ENCODE measurements at regions not wholly inside any gene's neighbourhood (a gene's known extent, or its start where the extent isn't known, plus 50 kb on each side); places are given as distances from the start of the nearest gene placed in this dataset.
A peak's percentile ranks its signal among the peaks of the same experiment; 100 is the strongest.
"Not testable (repeated sequence)": the region's sequence is repeated elsewhere in the genome, so short reads cannot be mapped to it uniquely, and the experiment has no call there.

GRCh38 chr7:76117306-76117991 is 69.5 kb downstream of the MDH2 start:
- DNase-seq; H3K27me3 ChIP-seq; H3K4me1 ChIP-seq; H3K4me3 ChIP-seq; H3K27ac ChIP-seq; H3K36me3 ChIP-seq; H3K9me3 ChIP-seq (replicated peaks): not testable (repeated sequence)

- H3K4me1 ChIP-seq; H3K27ac ChIP-seq; H3K36me3 ChIP-seq; H3K4me3 ChIP-seq; DNase-seq; H3K9me3 ChIP-seq (replicated peaks); H3K27me3 ChIP-seq: not testable (repeated sequence)
These were observed 70.5 kb downstream of the MDH2 start for GRCh38 chr7:76118253-76119036.

GRCh38 chr7:76121044-76121443 is 73.1 kb downstream of the MDH2 start:
- no peaks in the 10 kb centered on the region for H3K27me3 ChIP-seq
- H3K9me3 ChIP-seq (replicated peaks), result no peaks in the 10 kb centered on the region; the same call in 1 of the 2 replicates
- no peak for DNase-seq

GRCh38 chr7:76122516-76123239 is 74.8 kb downstream of the MDH2 start:
- Histone ChIP-seq H3K27ac (no peak overlapping the region), H3K4me1 (no peaks in the 10 kb centered on the region), H3K27me3 (no peaks in the 10 kb centered on the region), H3K4me3 (no peak overlapping the region), H3K9me3 (replicated peaks) (no peaks in the 10 kb centered on the region; the same call in 1 of the 2 replicates), H3K36me3 (no peaks in the 10 kb centered on the region)
- no peak for DNase-seq

More at GRCh38 chr7:76121044-76121443, 73.1 kb downstream of the MDH2 start:
- no peak overlapping the region for H3K27ac ChIP-seq
- no peaks in the 10 kb centered on the region for H3K36me3 ChIP-seq
- no peaks in the 10 kb centered on the region for H3K4me1 ChIP-seq
- no peak overlapping the region for H3K4me3 ChIP-seq

GRCh38 chr7:76123316-76123715 is 75.4 kb downstream of the MDH2 start:
- DNase-seq, result no peak
- Histone ChIP-seq H3K4me1 (no peaks in the 10 kb centered on the region), H3K4me3 (no peak overlapping the region), H3K27ac (no peak overlapping the region), H3K36me3 (no peaks in the 10 kb centered on the region), H3K27me3 (no peaks in the 10 kb centered on the region), H3K9me3 (replicated peaks) (no peaks in the 10 kb centered on the region; the same call in 1 of the 2 replicates)

GRCh38 chr7:76125560-76125959 is 76.1 kb upstream of the SRRM3 start:
- H3K4me3 ChIP-seq, result no peak overlapping the region
- H3K27me3 ChIP-seq, result no peaks in the 10 kb centered on the region
- H3K9me3 ChIP-seq (replicated peaks), result no peaks in the 10 kb centered on the region
- H3K36me3 ChIP-seq, result no peaks in the 10 kb centered on the region
- no peak overlapping the region for H3K27ac ChIP-seq
- no peaks in the 10 kb centered on the region for H3K4me1 ChIP-seq
- DNase-seq, result no peak

GRCh38 chr7:76126632-76127031 is 75.1 kb upstream of the SRRM3 start:
- no peak overlapping the region for H3K27ac ChIP-seq
- no peak overlapping the region for H3K4me3 ChIP-seq
- no peak for DNase-seq
- H3K27me3 ChIP-seq, result no peaks in the 10 kb centered on the region
- no peaks in the 10 kb centered on the region for H3K4me1 ChIP-seq
- H3K9me3 ChIP-seq (replicated peaks), result no peaks in the 10 kb centered on the region
- no peaks in the 10 kb centered on the region for H3K36me3 ChIP-seq

GRCh38 chr7:76129366-76129765 is 72.3 kb upstream of the SRRM3 start:
- Histone ChIP-seq H3K27me3 (no peaks in the 10 kb centered on the region), H3K36me3 (no peaks in the 10 kb centered on the region), H3K4me3 (no peak overlapping the region), H3K27ac (no peak overlapping the region), H3K4me1 (no peaks in the 10 kb centered on the region), H3K9me3 (replicated peaks) (no peaks in the 10 kb centered on the region)
- DNase-seq, result no peak

GRCh38 chr7:76129836-76130235 is 71.9 kb upstream of the SRRM3 start:
- H3K4me3 ChIP-seq, result no peak overlapping the region
- no peaks in the 10 kb centered on the region for H3K4me1 ChIP-seq
- H3K36me3 ChIP-seq, result no peaks in the 10 kb centered on the region
- no peak overlapping the region for H3K27ac ChIP-seq
- H3K27me3 ChIP-seq, result no peaks in the 10 kb centered on the region
- H3K9me3 ChIP-seq (replicated peaks), result no peaks in the 10 kb centered on the region
- no peak for DNase-seq

GRCh38 chr7:76130661-76131060 is 71.0 kb upstream of the SRRM3 start:
- not testable (repeated sequence) for H3K27ac ChIP-seq; H3K27me3 ChIP-seq; H3K4me1 ChIP-seq; H3K36me3 ChIP-seq; H3K4me3 ChIP-seq; H3K9me3 ChIP-seq (replicated peaks)
- peak; percentile 19 to 37 for DNase-seq

GRCh38 chr7:76131887-76132286 is 69.8 kb upstream of the SRRM3 start:
- DNase-seq; H3K4me1 ChIP-seq; H3K9me3 ChIP-seq (replicated peaks); H3K4me3 ChIP-seq; H3K27me3 ChIP-seq; H3K27ac ChIP-seq; H3K36me3 ChIP-seq: not testable (repeated sequence)

- Histone ChIP-seq H3K27ac (no peak overlapping the region), H3K27me3 (no peaks in the 10 kb centered on the region), H3K36me3 (no peaks in the 10 kb centered on the region), H3K4me3 (no peak overlapping the region), H3K4me1 (no peaks in the 10 kb centered on the region), H3K9me3 (replicated peaks) (no peaks in the 10 kb centered on the region)
- no peak for DNase-seq
These were observed 68.4 kb upstream of the SRRM3 start for GRCh38 chr7:76133164-76133775.

- Histone ChIP-seq H3K4me3 (no peak overlapping the region), H3K9me3 (replicated peaks) (no peaks in the 10 kb centered on the region), H3K36me3 (no peaks in the 10 kb centered on the region), H3K4me1 (no peaks in the 10 kb centered on the region), H3K27me3 (no peaks in the 10 kb centered on the region), H3K27ac (no peak overlapping the region)
- no peak for DNase-seq
These were observed 67.9 kb upstream of the SRRM3 start for GRCh38 chr7:76133839-76134238.

GRCh38 chr7:76135263-76135662 is 66.4 kb upstream of the SRRM3 start:
- not testable (repeated sequence) for H3K4me1 ChIP-seq; H3K27ac ChIP-seq; H3K9me3 ChIP-seq (replicated peaks); DNase-seq; H3K4me3 ChIP-seq; H3K27me3 ChIP-seq; H3K36me3 ChIP-seq

Measured in SJCRH30 (cell line).